Osteoblast (primary cell): ENCODE measurements at regions not wholly inside any gene's neighbourhood (a gene's known extent, or its start where the extent isn't known, plus 50 kb on each side); places are given as distances from the start of the nearest gene placed in this dataset.
A peak's percentile ranks its signal among the peaks of the same experiment; 100 is the strongest.

Experiments used
- DNase-seq: peaks from one replicate; pipeline ENCODE4 v3.0.0; 2011; ENCODE audit warnings: low spot score, mixed read lengths; ENCODE audit not compliant: insufficient read length; ENCODE audit errors: missing footprints
- H2AFZ ChIP-seq: 2 replicates; pipeline ENCODE4 v1.6.0; 2011; ENCODE audit warnings: mild to moderate bottlenecking, low read length
- H3K27ac ChIP-seq: 2 replicates; pipeline ENCODE4 v1.5.1; 2011; ENCODE audit warnings: mild to moderate bottlenecking, low read depth, low read length, moderate library complexity
- H3K27me3 ChIP-seq: 2 replicates; pipeline ENCODE4 v1.6.0; 2012; ENCODE audit warnings: mild to moderate bottlenecking, control low read depth, inconsistent platforms, low read length, moderate library complexity; ENCODE audit not compliant: insufficient read depth
- H3K36me3 ChIP-seq: 2 replicates; pipeline ENCODE4 v1.5.1; 2011; ENCODE audit warnings: mild to moderate bottlenecking, low read length, control low read depth, moderate library complexity; ENCODE audit not compliant: insufficient read depth
- H3K4me1 ChIP-seq: 2 replicates; pipeline ENCODE4 v1.5.1; 2011; ENCODE audit warnings: mild to moderate bottlenecking, low read length, control low read depth, moderate library complexity; ENCODE audit not compliant: insufficient read depth
- H3K4me2 ChIP-seq: 2 replicates; pipeline ENCODE4 v1.6.0; 2011; ENCODE audit warnings: mild to moderate bottlenecking, low read length; ENCODE audit not compliant: insufficient read depth
- H3K4me3 ChIP-seq: fragments of 200-600 bp; sonication (generic); 3 replicates; pipeline ENCODE4 v1.5.1; 2012; ENCODE audit warnings: mild to moderate bottlenecking, low read length, inconsistent platforms; ENCODE audit not compliant: insufficient read depth
- H3K79me2 ChIP-seq: 2 replicates; pipeline ENCODE4 v1.6.0; 2012; ENCODE audit warnings: mild to moderate bottlenecking, low read length, control low read depth, inconsistent platforms; ENCODE audit not compliant: insufficient read depth
- H3K9me3 ChIP-seq: 2 replicates; pipeline ENCODE4 v1.5.1; 2011; ENCODE audit warnings: low read depth, low read length, control low read depth
- H4K20me1 ChIP-seq: 2 replicates; pipeline ENCODE4 v1.6.0; 2012; ENCODE audit warnings: mild to moderate bottlenecking, low read length, control low read depth; ENCODE audit not compliant: insufficient read depth
- TF ChIP-seq, protein P1 (sequence below): IDR thresholded peaks from 2 replicates; pipeline ENCODE4 v1.5.1; 2011; ENCODE audit warnings: mild to moderate bottlenecking, low read depth, low read length, moderate library complexity; ENCODE audit errors: extremely low read depth

DNA sequence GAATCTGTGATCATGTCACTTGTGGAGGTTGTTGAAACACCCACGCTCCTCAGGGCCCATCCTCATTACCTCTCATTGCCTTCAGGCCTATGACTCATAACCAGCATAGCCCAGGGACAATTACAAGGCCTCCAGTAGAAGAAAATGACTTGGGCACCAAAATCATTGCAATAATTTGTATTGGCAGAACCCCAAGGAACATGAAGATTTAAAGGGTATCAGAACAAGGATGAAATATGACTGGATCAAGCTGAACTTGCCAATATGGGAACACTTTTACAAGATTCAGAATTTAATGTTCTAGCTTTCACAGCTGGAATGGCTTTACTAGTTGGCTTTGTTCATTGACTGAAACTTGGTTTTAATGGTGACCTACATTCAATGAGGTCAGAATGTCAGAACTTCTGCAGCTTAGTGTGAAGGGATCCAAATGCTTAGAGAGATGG, 156.4 kb downstream of the COPS8 start:
- Histone ChIP-seq H3K27me3 (no peaks in the 10 kb centered on the region), H3K4me1 (peaks cover 12% of the 10 kb centered on the region), H3K9me3 (peaks cover 4% of the 10 kb centered on the region), H3K36me3 (no peaks in the 10 kb centered on the region), H2AFZ (no peak overlapping the region), H3K27ac (peak overlapping the region; percentile 5), H3K4me3 (no peak overlapping the region), H3K79me2 (no peaks in the 10 kb centered on the region), H3K4me2 (no peak overlapping the region), H4K20me1 (no peaks in the 10 kb centered on the region)
- TF ChIP-seq, protein P1, sequence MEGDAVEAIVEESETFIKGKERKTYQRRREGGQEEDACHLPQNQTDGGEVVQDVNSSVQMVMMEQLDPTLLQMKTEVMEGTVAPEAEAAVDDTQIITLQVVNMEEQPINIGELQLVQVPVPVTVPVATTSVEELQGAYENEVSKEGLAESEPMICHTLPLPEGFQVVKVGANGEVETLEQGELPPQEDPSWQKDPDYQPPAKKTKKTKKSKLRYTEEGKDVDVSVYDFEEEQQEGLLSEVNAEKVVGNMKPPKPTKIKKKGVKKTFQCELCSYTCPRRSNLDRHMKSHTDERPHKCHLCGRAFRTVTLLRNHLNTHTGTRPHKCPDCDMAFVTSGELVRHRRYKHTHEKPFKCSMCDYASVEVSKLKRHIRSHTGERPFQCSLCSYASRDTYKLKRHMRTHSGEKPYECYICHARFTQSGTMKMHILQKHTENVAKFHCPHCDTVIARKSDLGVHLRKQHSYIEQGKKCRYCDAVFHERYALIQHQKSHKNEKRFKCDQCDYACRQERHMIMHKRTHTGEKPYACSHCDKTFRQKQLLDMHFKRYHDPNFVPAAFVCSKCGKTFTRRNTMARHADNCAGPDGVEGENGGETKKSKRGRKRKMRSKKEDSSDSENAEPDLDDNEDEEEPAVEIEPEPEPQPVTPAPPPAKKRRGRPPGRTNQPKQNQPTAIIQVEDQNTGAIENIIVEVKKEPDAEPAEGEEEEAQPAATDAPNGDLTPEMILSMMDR, result no peak
- no peak for DNase-seq

DNA sequence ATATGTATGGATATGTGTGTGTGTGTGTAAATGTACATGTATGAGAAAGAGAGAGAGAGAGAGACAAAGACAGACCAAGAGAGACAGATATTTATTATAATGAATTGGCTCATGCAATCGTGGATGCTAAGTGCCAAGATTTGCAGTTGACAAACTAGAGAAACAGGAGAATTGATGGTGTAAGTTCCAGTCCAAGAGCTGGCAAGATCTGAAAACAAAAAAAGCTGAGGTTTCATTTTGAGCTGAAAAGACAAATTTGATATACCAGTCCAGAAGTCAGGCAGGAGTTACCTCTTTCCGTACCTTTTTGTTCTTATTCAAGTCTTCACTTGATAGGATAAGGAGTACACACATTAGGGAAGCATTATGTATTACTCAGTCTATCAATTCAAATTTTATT, 157.8 kb downstream of the COPS8 start:
- no peak for DNase-seq
- Histone ChIP-seq H3K4me1 (peaks cover 12% of the 10 kb centered on the region), H3K36me3 (no peaks in the 10 kb centered on the region), H3K27me3 (no peaks in the 10 kb centered on the region), H3K4me3 (no peak overlapping the region), H2AFZ (no peak overlapping the region), H3K9me3 (peaks cover 4% of the 10 kb centered on the region), H3K27ac (no peak overlapping the region), H4K20me1 (no peaks in the 10 kb centered on the region), H3K4me2 (no peak overlapping the region), H3K79me2 (no peaks in the 10 kb centered on the region)
- TF ChIP-seq, protein P1, result no peak

DNA sequence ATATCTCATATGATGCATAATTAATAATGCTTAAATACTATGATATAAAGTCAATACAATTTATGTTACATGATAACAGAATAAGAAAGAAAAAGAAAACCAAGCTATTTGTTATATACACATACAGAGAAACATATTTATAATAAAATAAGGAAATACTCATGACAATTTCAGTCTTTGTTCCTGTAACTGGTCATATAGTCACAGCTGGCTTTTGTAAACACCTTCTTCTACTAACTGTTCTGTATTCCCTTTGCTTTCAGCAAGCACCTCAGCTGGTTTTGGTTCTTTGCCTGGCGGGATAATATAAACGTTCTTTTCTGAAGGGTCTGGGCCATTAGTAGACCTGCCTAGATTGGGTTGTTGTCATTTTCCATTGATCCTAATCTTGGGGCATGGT, 158.5 kb downstream of the COPS8 start:
- TF ChIP-seq, protein P1, result no peak
- DNase-seq, result no peak
- Histone ChIP-seq H3K4me1 (peaks cover 12% of the 10 kb centered on the region), H3K79me2 (no peaks in the 10 kb centered on the region), H2AFZ (no peak overlapping the region), H3K4me2 (no peak overlapping the region), H4K20me1 (no peaks in the 10 kb centered on the region), H3K36me3 (no peaks in the 10 kb centered on the region), H3K27ac (peak overlapping the region; percentile 80), H3K9me3 (peaks cover 4% of the 10 kb centered on the region), H3K27me3 (no peaks in the 10 kb centered on the region), H3K4me3 (no peak overlapping the region)

DNA sequence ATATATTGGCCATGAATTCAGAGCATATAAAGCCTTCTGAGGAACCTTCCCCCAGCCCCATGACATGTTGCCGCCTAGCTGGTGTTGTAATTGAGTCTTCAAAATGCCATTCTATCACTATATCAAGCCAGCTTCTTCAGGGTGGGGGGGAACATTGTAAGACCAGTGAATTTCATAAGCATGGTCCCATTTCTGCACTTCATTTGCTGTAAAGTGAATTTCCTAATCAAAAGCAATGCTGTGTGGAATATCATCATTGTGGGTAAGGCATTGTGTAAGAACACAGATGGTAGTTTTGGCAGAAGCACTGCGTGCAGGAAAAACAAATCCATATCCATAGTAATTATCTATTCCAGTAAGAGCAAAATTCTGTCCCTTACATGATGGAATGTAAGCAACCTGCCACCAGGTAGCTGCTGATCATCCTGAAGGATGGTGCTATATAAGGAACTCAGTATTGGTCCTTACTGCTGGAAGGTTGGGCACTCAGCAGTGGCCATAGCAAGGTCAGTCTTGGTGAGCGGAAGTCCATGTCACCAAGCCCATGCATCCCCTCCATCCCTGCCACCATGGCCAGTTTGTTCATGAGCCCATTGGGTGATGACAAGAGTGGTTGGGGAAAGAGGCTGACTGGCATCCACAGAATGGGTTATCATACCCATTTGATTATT, 159.4 kb downstream of the COPS8 start:
- Histone ChIP-seq H4K20me1 (no peaks in the 10 kb centered on the region), H3K27me3 (no peaks in the 10 kb centered on the region), H3K4me1 (peaks cover 12% of the 10 kb centered on the region), H3K79me2 (no peaks in the 10 kb centered on the region), H3K36me3 (no peaks in the 10 kb centered on the region), H3K9me3 (peaks cover 4% of the 10 kb centered on the region), H2AFZ (no peak overlapping the region), H3K4me2 (peak overlapping the region; percentile 5), H3K27ac (peak overlapping the region; percentile 80), H3K4me3 (no peak overlapping the region)
- DNase-seq, result no peak
- TF ChIP-seq, protein P1, result no peak
